A673 (cell line): ENCODE measurements at regions not wholly inside any gene's neighbourhood (a gene's known extent, or its start where the extent isn't known, plus 50 kb on each side); places are given as distances from the start of the nearest gene placed in this dataset.

ENCODE experiments used
- BruUV-seq: library from RNA; stranded (reverse); fragments of 400-500 nt; replicated peaks from 2 replicates; lab custom pipeline; 2021; lab: Mats Ljungman, UMichigan
- CTCF ChIA-PET: fragments of 300-600 bp; sonication (Branson Sonifier 250); formaldehyde crosslinking; loops from one replicate; lab custom pipeline; 2022; ENCODE audit warnings: antibody characterized with exemption; lab: Charles Lee
- POLR2A ChIA-PET: fragments of 300-600 bp; sonication (Branson Sonifier 250); formaldehyde crosslinking; loops from one replicate; lab custom pipeline; 2022; ENCODE audit warnings: antibody characterized with exemption; ENCODE audit not compliant: low non-redundant PET; lab: Charles Lee
- DNase-seq: peaks from one replicate; pipeline ENCODE4 v3.0.0-alpha.2; 2015; ENCODE audit warnings: low spot score
- H3K27ac ChIP-seq: fragments of 200-600 bp; sonication (generic); 2 replicates; pipeline ENCODE4 v1.5.1; 2016; ENCODE audit warnings: mixed run types, low read depth, mild to moderate bottlenecking, mixed read lengths, antibody characterized with exemption, low read length; ENCODE audit not compliant: poor library complexity, severe bottlenecking
- H3K27me3 ChIP-seq: fragments of 200-600 bp; sonication (generic); replicated peaks from 2 replicates; pipeline ENCODE4 v1.6.1; 2017; ENCODE audit warnings: mixed run types, low read depth, mild to moderate bottlenecking, mixed read lengths, antibody characterized with exemption, low read length; ENCODE audit not compliant: insufficient read depth, poor library complexity
- H3K36me3 ChIP-seq: fragments of 200-600 bp; sonication (generic); 2 replicates; pipeline ENCODE4 v1.6.1; 2016; ENCODE audit warnings: mixed run types, mild to moderate bottlenecking, mixed read lengths, antibody characterized with exemption, low read length; ENCODE audit not compliant: insufficient read depth, poor library complexity, severe bottlenecking
- H3K4me1 ChIP-seq: fragments of 200-600 bp; sonication (generic); 2 replicates; pipeline ENCODE4 v1.6.1; 2017; ENCODE audit warnings: mixed run types, mild to moderate bottlenecking, mixed read lengths, antibody characterized with exemption, low read length; ENCODE audit not compliant: insufficient read depth, poor library complexity, severe bottlenecking
- H3K4me3 ChIP-seq: fragments of 200-600 bp; sonication (generic); 2 replicates; pipeline ENCODE4 v1.5.1; 2016; ENCODE audit warnings: low read depth, mixed run types, mild to moderate bottlenecking, mixed read lengths, low read length; ENCODE audit not compliant: poor library complexity, severe bottlenecking
- H3K9me3 ChIP-seq: fragments of 200-600 bp; sonication (generic); 2 replicates; pipeline ENCODE4 v1.6.1; 2016; ENCODE audit warnings: mixed run types, low read depth, mild to moderate bottlenecking, mixed read lengths, antibody characterized with exemption, low read length; ENCODE audit not compliant: poor library complexity, severe bottlenecking
- EZH2 ChIP-seq: fragments of 200-600 bp; sonication (generic); IDR thresholded peaks from 2 replicates; pipeline ENCODE4 v1.6.1; 2017; ENCODE audit warnings: borderline replicate concordance, low read depth, mild to moderate bottlenecking, mixed read lengths, antibody characterized with exemption, low read length; ENCODE audit not compliant: poor library complexity, severe bottlenecking
- intact Hi-C: fragments of 100-400 bp; cut with micrococcal nuclease; formaldehyde crosslinking; loops from one replicate; pipeline ENCODE4 v1.10.0; 2022; ENCODE audit not compliant: unreplicated experiment
- TF ChIP-seq, protein P1 (sequence below): fragments of 300-800, 200-600 bp; sonication (generic); conservative IDR thresholded peaks from 2 replicates; pipeline ENCODE4 v1.5.1; 2017; ENCODE audit warnings: low read depth, mild to moderate bottlenecking, antibody characterized with exemption, low read length, moderate library complexity, mixed read lengths

DNA sequence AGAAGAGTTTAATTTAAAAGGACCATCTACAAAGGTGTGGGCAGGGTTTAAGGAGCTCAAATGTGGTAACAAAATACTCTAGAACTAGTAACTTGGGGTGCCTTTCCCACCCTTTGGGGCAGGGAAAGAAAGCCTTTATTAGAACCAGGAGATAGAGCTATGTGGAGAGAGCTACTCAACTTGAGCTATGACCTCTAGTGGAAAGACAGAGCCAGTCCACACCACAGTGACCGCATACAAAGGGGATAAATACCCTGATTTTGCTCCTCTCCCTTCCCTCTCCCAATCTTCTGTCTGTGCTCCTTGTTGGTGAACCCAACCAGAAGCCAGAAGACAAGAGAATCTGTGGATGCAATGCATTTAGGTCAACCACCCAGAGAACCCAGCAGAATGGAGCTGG is 54.4 kb upstream of the JAK1 start:
- intact Hi-C loops = loop anchor here (10.0 kb wide), 1 partner anchor 126 kb away; no protein-coding TSS in a partner anchor
- Histone ChIP-seq H3K36me3 (no peaks in the 10 kb centered on the region), H3K9me3 (no peaks in the 10 kb centered on the region), H3K4me3 (no peak overlapping the region), H3K27ac (no peak overlapping the region), H3K27me3 (no peaks in the 10 kb centered on the region), H3K4me1 (peaks cover 19% of the 10 kb centered on the region)
- POLR2A ChIA-PET = no interaction called here
- TF ChIP-seq, protein P1, sequence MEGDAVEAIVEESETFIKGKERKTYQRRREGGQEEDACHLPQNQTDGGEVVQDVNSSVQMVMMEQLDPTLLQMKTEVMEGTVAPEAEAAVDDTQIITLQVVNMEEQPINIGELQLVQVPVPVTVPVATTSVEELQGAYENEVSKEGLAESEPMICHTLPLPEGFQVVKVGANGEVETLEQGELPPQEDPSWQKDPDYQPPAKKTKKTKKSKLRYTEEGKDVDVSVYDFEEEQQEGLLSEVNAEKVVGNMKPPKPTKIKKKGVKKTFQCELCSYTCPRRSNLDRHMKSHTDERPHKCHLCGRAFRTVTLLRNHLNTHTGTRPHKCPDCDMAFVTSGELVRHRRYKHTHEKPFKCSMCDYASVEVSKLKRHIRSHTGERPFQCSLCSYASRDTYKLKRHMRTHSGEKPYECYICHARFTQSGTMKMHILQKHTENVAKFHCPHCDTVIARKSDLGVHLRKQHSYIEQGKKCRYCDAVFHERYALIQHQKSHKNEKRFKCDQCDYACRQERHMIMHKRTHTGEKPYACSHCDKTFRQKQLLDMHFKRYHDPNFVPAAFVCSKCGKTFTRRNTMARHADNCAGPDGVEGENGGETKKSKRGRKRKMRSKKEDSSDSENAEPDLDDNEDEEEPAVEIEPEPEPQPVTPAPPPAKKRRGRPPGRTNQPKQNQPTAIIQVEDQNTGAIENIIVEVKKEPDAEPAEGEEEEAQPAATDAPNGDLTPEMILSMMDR = 0 out of 2 replicates have a peak, but pooled peaks have one; percentile 22
- TF ChIP-seq EZH2 = no peak
- CTCF ChIA-PET = no interaction called here
- DNase-seq = no peak
- no TSS peak for BruUV-seq

DNA sequence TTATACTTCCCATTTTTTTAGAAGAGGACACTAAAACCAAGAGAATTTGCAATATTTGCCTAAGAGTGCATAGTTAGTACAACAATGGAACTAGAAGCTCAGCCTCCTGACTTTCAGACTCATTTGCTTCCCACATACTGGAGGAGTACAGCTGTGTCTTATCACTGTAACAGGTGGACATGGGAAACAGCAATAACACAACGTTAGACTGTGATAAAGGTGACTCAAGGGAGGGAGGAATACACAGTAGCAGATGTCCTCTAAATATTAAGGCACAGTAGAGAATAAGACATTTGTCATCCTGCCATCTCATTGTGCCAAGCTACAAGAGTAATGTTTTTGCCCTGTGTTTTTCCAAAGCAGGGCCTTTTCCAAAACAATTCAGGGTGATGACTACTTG is 55.4 kb upstream of the JAK1 start:
- TF ChIP-seq, protein P1 = no peak
- no peak for TF ChIP-seq EZH2
- Histone ChIP-seq H3K27ac (peak overlapping the region; percentile 5), H3K9me3 (no peaks in the 10 kb centered on the region), H3K4me3 (no peak overlapping the region), H3K27me3 (no peaks in the 10 kb centered on the region), H3K36me3 (no peaks in the 10 kb centered on the region), H3K4me1 (peaks cover 28% of the 10 kb centered on the region)
- BruUV-seq = no TSS peak
- ChIA-PET POLR2A (no interaction called here), CTCF (interaction anchor here (0.9 kb wide), 1 partner anchor 15 kb away, joined by 3 read pairs; no protein-coding TSS in a partner anchor)
- no peak for DNase-seq
- intact Hi-C loops = loop anchor here (10.0 kb wide), 1 partner anchor 127 kb away; no protein-coding TSS in a partner anchor

DNA sequence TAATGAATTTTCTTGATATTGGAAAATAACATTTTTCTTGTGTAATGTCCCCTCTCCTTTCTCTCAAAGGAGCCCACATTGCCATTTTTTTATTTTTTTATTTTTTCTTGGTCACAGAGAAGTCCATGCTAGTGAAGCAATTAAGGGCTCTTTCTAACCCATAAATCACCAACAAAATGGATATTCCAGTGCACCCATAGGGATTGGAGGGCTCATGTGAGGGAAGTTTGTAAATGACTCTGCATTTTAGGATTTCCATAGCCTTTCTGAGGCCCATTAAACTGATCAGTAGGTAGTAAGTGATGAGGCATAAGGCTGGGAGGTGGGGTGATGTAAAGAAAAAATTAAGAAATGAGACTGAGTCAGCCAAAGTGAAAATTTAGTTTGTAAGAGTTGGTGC is 55.9 kb upstream of the JAK1 start:
- Histone ChIP-seq H3K27ac (no peak overlapping the region), H3K4me1 (peaks cover 32% of the 10 kb centered on the region), H3K4me3 (no peak overlapping the region), H3K9me3 (no peaks in the 10 kb centered on the region), H3K27me3 (no peaks in the 10 kb centered on the region), H3K36me3 (no peaks in the 10 kb centered on the region)
- TF ChIP-seq, protein P1 = no peak
- no peak for TF ChIP-seq EZH2
- ChIA-PET CTCF (interaction anchor here (0.9 kb wide), 1 partner anchor 15 kb away, joined by 3 read pairs; no protein-coding TSS in a partner anchor), POLR2A (no interaction called here)
- intact Hi-C loops = loop anchor here (10.0 kb wide), 1 partner anchor 127 kb away; no protein-coding TSS in a partner anchor
- no peak for DNase-seq
- BruUV-seq = no TSS peak
